HG03159 (cell line): ENCODE measurements at regions not wholly inside any gene's neighbourhood (a gene's known extent, or its start where the extent isn't known, plus 50 kb on each side); places are given as distances from the start of the nearest gene placed in this dataset.
"Not testable (repeated sequence)": the region's sequence is repeated elsewhere in the genome, so short reads cannot be mapped to it uniquely, and the experiment has no call there.

Experiments used
- ATAC-seq: cut with Tn5 transposase; IDR thresholded peaks from one replicate; pipeline ENCODE4 v1.9.1; 2021; ENCODE audit warnings: mild to moderate bottlenecking, moderate library complexity; ENCODE audit not compliant: unreplicated experiment

- no peak for ATAC-seq
Measured at GRCh38 chr7:85908051-85908450, 721.2 kb upstream of the SEMA3D start.

- ATAC-seq = no peak
Measured at GRCh38 chr7:85897967-85898366, 711.1 kb upstream of the SEMA3D start.

GRCh38 chr7:85896531-85896930 lies 709.7 kb upstream of the SEMA3D start:
- no peak for ATAC-seq

- no peak for ATAC-seq
Measured at GRCh38 chr7:85895835-85896234, 709.0 kb upstream of the SEMA3D start.

GRCh38 chr7:85891900-85892299 lies 705.0 kb upstream of the SEMA3D start:
- ATAC-seq = not testable (repeated sequence)

- ATAC-seq = peak; percentile 91
Measured at GRCh38 chr7:85890244-85890811, 703.5 kb upstream of the SEMA3D start.

GRCh38 chr7:85887133-85887532 lies 700.3 kb upstream of the SEMA3D start:
- no peak for ATAC-seq

GRCh38 chr7:85882335-85882734 lies 695.5 kb upstream of the SEMA3D start:
- ATAC-seq = no peak

- no peak for ATAC-seq
Measured at GRCh38 chr7:85875398-85875797, 688.5 kb upstream of the SEMA3D start.

- no peak for ATAC-seq
Measured at GRCh38 chr7:85866540-85866939, 679.7 kb upstream of the SEMA3D start.

- ATAC-seq = peak; percentile 44
Measured at GRCh38 chr7:85851571-85852193, 664.8 kb upstream of the SEMA3D start.

- ATAC-seq = no peak
Measured at GRCh38 chr7:85850381-85850780, 663.5 kb upstream of the SEMA3D start.

GRCh38 chr7:85840554-85840953 lies 653.7 kb upstream of the SEMA3D start:
- no peak for ATAC-seq

GRCh38 chr7:85833066-85833465 lies 646.2 kb upstream of the SEMA3D start:
- ATAC-seq = no peak

- no peak for ATAC-seq
Measured at GRCh38 chr7:85830982-85831381, 644.1 kb upstream of the SEMA3D start.

- ATAC-seq = no peak
Measured at GRCh38 chr7:85829817-85830432, 643.1 kb upstream of the SEMA3D start.

GRCh38 chr7:85829176-85829575 lies 642.3 kb upstream of the SEMA3D start:
- no peak for ATAC-seq

- no peak for ATAC-seq
Measured at GRCh38 chr7:85828614-85829013, 641.8 kb upstream of the SEMA3D start.

- ATAC-seq = no peak
Measured at GRCh38 chr7:85823396-85824080, 636.7 kb upstream of the SEMA3D start.

GRCh38 chr7:85821926-85822325 lies 635.1 kb upstream of the SEMA3D start:
- no peak for ATAC-seq

GRCh38 chr7:85820702-85821443 lies 634.0 kb upstream of the SEMA3D start:
- no peak for ATAC-seq
